A673 (cell line): ENCODE measurements at regions not wholly inside any gene's neighbourhood (a gene's known extent, or its start where the extent isn't known, plus 50 kb on each side); places are given as distances from the start of the nearest gene placed in this dataset.
"Not testable (repeated sequence)": the region's sequence is repeated elsewhere in the genome, so short reads cannot be mapped to it uniquely, and the experiment has no call there.

Source experiments
- BruUV-seq: library from RNA; stranded (reverse); fragments of 400-500 nt; replicated peaks from 2 replicates; lab custom pipeline; 2021; lab: Mats Ljungman, UMichigan
- CTCF ChIA-PET: fragments of 300-600 bp; sonication (Branson Sonifier 250); formaldehyde crosslinking; loops from one replicate; lab custom pipeline; 2022; ENCODE audit warnings: antibody characterized with exemption; lab: Charles Lee
- POLR2A ChIA-PET: fragments of 300-600 bp; sonication (Branson Sonifier 250); formaldehyde crosslinking; loops from one replicate; lab custom pipeline; 2022; ENCODE audit warnings: antibody characterized with exemption; ENCODE audit not compliant: low non-redundant PET; lab: Charles Lee
- DNase-seq: peaks from one replicate; pipeline ENCODE4 v3.0.0-alpha.2; 2015; ENCODE audit warnings: low spot score
- H3K27ac ChIP-seq: fragments of 200-600 bp; sonication (generic); 2 replicates; pipeline ENCODE4 v1.5.1; 2016; ENCODE audit warnings: mixed run types, low read depth, mild to moderate bottlenecking, mixed read lengths, antibody characterized with exemption, low read length; ENCODE audit not compliant: poor library complexity, severe bottlenecking
- H3K27me3 ChIP-seq: fragments of 200-600 bp; sonication (generic); replicated peaks from 2 replicates; pipeline ENCODE4 v1.6.1; 2017; ENCODE audit warnings: mixed run types, low read depth, mild to moderate bottlenecking, mixed read lengths, antibody characterized with exemption, low read length; ENCODE audit not compliant: insufficient read depth, poor library complexity
- H3K36me3 ChIP-seq: fragments of 200-600 bp; sonication (generic); 2 replicates; pipeline ENCODE4 v1.6.1; 2016; ENCODE audit warnings: mixed run types, mild to moderate bottlenecking, mixed read lengths, antibody characterized with exemption, low read length; ENCODE audit not compliant: insufficient read depth, poor library complexity, severe bottlenecking
- H3K4me1 ChIP-seq: fragments of 200-600 bp; sonication (generic); 2 replicates; pipeline ENCODE4 v1.6.1; 2017; ENCODE audit warnings: mixed run types, mild to moderate bottlenecking, mixed read lengths, antibody characterized with exemption, low read length; ENCODE audit not compliant: insufficient read depth, poor library complexity, severe bottlenecking
- H3K4me3 ChIP-seq: fragments of 200-600 bp; sonication (generic); 2 replicates; pipeline ENCODE4 v1.5.1; 2016; ENCODE audit warnings: low read depth, mixed run types, mild to moderate bottlenecking, mixed read lengths, low read length; ENCODE audit not compliant: poor library complexity, severe bottlenecking
- H3K9me3 ChIP-seq: fragments of 200-600 bp; sonication (generic); 2 replicates; pipeline ENCODE4 v1.6.1; 2016; ENCODE audit warnings: mixed run types, low read depth, mild to moderate bottlenecking, mixed read lengths, antibody characterized with exemption, low read length; ENCODE audit not compliant: poor library complexity, severe bottlenecking
- CTCF ChIP-seq: fragments of 300-800, 200-600 bp; sonication (generic); conservative IDR thresholded peaks from 2 replicates; pipeline ENCODE4 v1.5.1; 2017; ENCODE audit warnings: low read depth, mild to moderate bottlenecking, antibody characterized with exemption, low read length, moderate library complexity, mixed read lengths
- EZH2 ChIP-seq: fragments of 200-600 bp; sonication (generic); IDR thresholded peaks from 2 replicates; pipeline ENCODE4 v1.6.1; 2017; ENCODE audit warnings: borderline replicate concordance, low read depth, mild to moderate bottlenecking, mixed read lengths, antibody characterized with exemption, low read length; ENCODE audit not compliant: poor library complexity, severe bottlenecking
- intact Hi-C: fragments of 100-400 bp; cut with micrococcal nuclease; formaldehyde crosslinking; loops from one replicate; pipeline ENCODE4 v1.10.0; 2022; ENCODE audit not compliant: unreplicated experiment

DNA sequence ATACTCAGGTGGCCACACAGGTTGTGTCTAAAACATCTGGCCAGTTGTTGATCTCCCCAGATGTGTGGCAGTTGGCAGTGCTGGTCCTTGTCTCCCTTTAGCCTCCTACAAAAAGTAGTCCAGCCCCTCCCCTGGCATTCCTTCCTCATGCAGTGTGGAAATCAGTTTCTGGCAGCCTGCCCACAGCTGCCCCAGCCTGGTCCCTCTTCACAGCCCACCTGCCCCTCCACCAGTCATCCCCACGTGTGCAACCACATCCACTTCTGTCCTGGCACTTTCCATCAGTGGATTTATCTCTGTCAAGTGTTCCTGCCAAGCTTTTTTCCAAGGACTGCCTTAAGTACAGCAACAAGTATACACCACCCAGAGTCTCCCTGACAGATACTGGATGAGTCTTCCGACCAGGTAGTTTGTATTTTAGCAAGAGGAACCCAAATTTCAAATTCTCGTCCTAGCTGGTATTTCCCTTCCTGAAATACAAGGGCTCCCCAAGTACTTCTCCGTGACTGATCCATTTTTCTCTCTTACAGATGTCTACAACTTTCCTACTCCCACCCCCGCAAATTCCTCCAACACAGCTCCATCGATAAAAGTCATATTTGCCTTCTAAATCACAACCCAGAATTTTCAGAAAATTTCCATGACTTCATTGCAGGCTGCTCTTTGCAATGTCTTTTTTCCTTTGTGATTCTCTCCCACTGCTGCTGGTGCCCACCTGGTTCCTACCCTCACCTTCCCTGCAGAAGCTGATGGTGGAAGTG is 313.5 kb downstream of the FOXO1 start:
- intact Hi-C loops = no loop called here
- H3K27ac ChIP-seq = no peak overlapping the region
- H3K36me3 ChIP-seq = no peaks in the 10 kb centered on the region
- H3K27me3 ChIP-seq = no peaks in the 10 kb centered on the region
- no peaks in the 10 kb centered on the region for H3K4me1 ChIP-seq
- ChIA-PET POLR2A (no interaction called here), CTCF (no interaction called here)
- no peaks in the 10 kb centered on the region for H3K9me3 ChIP-seq
- no peak for TF ChIP-seq EZH2
- no peak for TF ChIP-seq CTCF
- BruUV-seq = no TSS peak
- DNase-seq = no peak
- H3K4me3 ChIP-seq = no peak overlapping the region

DNA sequence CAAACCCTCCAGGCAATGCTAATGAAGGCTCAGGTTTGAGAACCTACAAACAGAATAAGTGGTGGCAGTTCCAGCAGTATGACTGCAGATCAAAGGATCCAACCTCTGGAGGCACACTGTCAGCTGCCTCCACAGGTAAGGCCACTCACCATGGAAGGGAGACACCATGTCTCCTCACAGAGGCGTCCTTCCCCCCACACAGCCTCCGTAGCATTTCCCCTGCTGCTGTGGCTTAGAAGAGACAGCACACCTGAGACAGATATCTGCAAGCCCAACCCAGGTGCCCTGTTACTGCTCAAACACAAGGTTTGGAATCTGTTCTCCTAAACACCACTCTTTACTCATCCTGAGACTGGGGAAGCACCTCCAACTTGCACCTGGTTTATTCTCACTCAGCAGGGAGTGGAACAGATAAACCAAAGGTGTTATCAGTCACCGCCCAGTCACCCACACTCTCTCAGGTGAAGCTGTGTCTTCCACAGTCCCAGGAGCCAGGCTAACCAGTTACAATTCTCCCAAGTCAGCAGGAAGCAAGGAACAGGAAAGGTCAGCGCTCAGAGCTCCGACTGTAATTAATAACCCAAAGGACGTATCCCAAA is 311.2 kb downstream of the FOXO1 start:
- no peaks in the 10 kb centered on the region for H3K27me3 ChIP-seq
- BruUV-seq = no TSS peak
- H3K9me3 ChIP-seq = no peaks in the 10 kb centered on the region
- no peak overlapping the region for H3K27ac ChIP-seq
- intact Hi-C loops = no loop called here
- POLR2A ChIA-PET = no interaction called here
- no peak for DNase-seq
- H3K36me3 ChIP-seq = no peaks in the 10 kb centered on the region
- TF ChIP-seq EZH2 = no peak
- TF ChIP-seq CTCF = no peak
- no peaks in the 10 kb centered on the region for H3K4me1 ChIP-seq
- CTCF ChIA-PET = no interaction called here
- H3K4me3 ChIP-seq = no peak overlapping the region

GRCh38 chr13:40356011-40356410 is 310.4 kb downstream of the FOXO1 start:
- Histone ChIP-seq H3K27ac (no peak overlapping the region), H3K27me3 (no peaks in the 10 kb centered on the region), H3K36me3 (no peaks in the 10 kb centered on the region), H3K4me3 (no peak overlapping the region), H3K9me3 (no peaks in the 10 kb centered on the region), H3K4me1 (no peaks in the 10 kb centered on the region)
- intact Hi-C loops = no loop called here
- ChIA-PET POLR2A (no interaction called here), CTCF (no interaction called here)
- no peak for DNase-seq
- TF ChIP-seq EZH2 = no peak
- TF ChIP-seq CTCF = no peak
- BruUV-seq = no TSS peak

- H3K27me3 ChIP-seq, DNase-seq, H3K36me3 ChIP-seq, H3K4me1 ChIP-seq, H3K27ac ChIP-seq, POLR2A ChIA-PET, H3K9me3 ChIP-seq, intact Hi-C loops, CTCF ChIA-PET, H3K4me3 ChIP-seq, BruUV-seq: not testable (repeated sequence)
Measured at GRCh38 chr13:40356458-40356857, 310.0 kb downstream of the FOXO1 start.
